D341Med (cell line): ENCODE measurements at regions not wholly inside any gene's neighbourhood (a gene's known extent, or its start where the extent isn't known, plus 50 kb on each side); places are given as distances from the start of the nearest gene placed in this dataset.

ENCODE experiments used
- DNase-seq: peaks from one replicate; pipeline ENCODE4 v3.0.0; 2012; ENCODE audit warnings: low spot score

DNA sequence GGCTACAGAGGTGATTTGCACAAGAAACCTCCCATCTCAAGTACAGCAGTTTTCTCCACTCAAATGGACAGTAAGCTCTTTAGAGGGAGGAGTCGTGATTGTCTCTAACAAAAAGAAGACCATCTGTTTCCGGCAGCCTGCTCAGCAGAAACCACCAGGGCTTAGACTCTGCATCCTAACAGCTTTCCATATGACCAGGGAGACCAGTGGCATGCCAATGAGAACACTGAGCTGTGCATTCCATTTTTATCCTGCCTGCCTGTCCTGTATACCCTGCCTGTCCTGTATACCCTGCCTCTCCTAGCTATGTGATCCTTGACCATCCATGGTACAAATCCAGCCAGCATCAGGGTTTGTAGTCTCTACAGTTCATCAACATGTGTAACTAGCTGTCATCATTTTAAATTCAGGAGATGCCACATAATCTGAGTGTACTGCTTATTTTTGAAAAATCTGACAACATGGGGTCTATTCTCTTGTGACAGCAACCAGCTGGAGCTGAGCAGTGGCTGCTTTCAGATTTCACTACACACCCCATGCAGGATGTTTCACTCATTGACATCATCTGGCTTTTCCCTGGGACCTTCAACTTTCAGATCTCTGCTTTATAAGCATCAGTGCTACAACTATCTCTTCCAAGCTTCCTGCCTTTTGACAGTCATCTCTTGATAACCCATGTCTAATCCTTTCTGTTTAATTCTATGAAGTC, 50.5 kb upstream of the POU2AF2 start:
- no peak for DNase-seq

GRCh38 chr11:111193924-111194490, 51.5 kb upstream of the POU2AF2 start:
- DNase-seq: no peak

- DNase-seq: no peak
These were observed 56.1 kb upstream of the POU2AF2 start for GRCh38 chr11:111189466-111189865.

- no peak for DNase-seq
These were observed 59.1 kb upstream of the POU2AF2 start for GRCh38 chr11:111186308-111186915.

DNA sequence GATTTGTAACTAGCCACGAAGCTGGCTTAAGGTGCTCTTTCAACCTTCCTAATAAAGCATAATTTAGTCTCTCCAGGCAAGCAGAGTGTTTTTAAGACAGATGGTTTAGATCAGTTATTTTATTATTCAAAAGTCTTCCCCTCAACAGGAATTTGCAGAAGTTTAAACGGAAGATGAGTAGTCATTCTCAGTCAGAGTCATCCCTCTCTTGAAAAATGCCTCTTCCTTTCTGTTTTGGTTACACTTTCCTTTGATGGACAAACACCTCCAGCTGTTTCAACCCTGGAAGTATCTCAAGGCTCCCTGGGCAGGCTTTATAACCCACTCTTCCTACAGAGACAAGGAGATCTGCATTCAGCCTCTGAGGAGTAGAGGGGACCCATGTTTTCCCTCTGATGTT, 60.3 kb upstream of the POU2AF2 start:
- DNase-seq: no peak

DNA sequence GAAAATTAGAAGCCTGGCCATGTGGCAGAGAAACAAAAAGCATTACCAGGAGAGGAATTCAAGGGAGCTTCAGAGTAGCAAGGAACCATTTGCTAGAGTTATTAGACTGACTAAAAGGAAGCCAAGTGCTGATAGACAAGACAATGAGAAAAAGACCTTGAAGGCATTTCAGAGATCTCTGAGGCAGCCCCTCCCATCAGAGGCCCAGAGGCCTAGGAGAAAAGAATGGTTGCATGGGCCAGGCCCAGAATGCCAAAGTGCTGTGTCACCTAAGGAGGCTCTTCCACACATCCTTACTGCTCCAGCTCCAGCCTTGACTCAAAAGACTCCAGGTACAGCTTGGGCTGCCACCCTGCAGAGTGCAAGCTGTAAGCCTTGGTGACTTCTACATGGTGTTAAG, 61.8 kb upstream of the POU2AF2 start:
- no peak for DNase-seq

DNA sequence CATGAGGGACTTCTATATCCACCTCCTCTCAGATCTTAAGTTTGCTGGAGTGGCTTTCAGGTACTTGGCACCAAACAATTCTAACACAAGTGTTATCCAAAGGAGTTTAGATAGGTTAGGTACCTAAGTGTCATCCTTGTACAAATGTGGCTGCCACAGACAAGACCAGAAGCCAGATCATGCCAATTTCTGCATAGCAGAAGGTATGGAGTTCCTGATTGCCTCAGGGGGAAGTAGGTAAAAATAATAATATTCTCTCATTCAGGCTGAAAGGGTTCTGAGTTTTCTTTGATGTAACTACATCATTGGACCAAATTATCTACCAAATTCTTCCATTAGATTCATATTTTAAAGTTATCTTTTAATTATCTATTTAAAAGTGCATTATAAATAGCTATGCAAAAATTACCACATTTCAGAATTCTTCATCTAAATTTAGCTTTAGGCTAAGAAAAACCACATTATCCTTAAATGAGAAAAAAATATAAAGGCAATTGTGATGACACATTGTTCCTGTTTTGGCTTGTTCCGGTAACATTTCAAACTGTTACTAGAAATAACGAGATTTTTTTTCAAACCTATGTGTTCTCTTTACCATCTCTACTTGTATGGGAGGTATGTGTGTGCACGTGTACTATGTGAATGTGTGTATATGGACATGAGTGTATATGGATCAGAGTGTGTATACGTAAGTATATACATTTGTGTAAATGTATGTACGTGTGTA, 66.2 kb upstream of the POU2AF2 start:
- no peak for DNase-seq

GRCh38 chr11:111177037-111177871, 68.3 kb upstream of the POU2AF2 start:
- peak; percentile 49 for DNase-seq

- DNase-seq: no peak
These were observed 68.9 kb upstream of the POU2AF2 start for GRCh38 chr11:111176603-111177002.

GRCh38 chr11:111173221-111173620, 72.3 kb upstream of the POU2AF2 start:
- no peak for DNase-seq

DNA sequence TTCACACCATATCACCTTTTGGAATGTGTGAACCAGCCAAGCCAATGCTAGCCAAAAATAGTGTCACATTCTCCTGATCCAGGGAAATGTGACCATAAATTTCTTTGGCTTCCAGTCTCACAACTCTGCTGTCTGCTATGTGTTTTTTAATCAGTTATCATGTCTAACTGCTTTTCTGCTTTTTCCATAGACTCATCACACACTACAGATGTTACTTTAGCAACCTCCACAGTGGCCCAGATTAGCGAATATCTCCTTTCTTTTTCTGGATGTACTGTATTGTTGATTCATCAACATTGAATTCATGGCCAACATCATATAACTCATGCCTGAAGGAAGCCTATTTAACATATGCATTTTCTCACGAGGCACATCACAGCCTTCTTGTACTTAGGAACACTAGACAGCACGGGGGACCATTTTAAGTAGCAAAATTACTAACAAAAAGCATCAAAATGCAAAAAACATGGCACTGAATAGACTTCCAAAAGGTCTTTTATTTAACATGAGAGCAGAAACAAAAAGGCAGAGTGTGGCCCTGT, 73.1 kb upstream of the POU2AF2 start:
- DNase-seq: no peak

GRCh38 chr11:111170761-111171379, 74.7 kb upstream of the POU2AF2 start:
- DNase-seq: no peak

- no peak for DNase-seq
These were observed 76.2 kb upstream of the POU2AF2 start for GRCh38 chr11:111169367-111169766.

- DNase-seq: no peak
These were observed 76.7 kb upstream of the POU2AF2 start for GRCh38 chr11:111168871-111169270.

GRCh38 chr11:111167666-111168065, 77.9 kb upstream of the POU2AF2 start:
- no peak for DNase-seq

DNA sequence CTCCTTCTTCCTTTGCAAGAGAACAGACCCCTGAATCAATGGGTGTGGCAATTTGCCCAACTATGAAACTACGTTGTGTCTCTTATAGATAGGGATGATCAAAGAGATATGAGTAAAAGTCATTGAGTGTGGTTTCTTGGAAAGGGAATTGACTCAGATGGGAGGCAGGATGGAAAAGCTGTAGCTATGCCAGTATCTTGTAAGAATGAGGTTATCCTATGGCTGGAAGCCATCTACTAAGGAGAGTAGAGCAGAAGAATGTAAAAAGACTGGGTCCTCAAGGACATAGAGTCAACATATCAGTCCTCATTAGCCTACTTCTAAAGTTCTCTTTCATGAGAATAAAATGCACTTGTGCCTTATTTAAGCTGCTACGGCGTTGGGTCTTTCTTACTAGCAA, 78.9 kb upstream of the POU2AF2 start:
- no peak for DNase-seq

DNA sequence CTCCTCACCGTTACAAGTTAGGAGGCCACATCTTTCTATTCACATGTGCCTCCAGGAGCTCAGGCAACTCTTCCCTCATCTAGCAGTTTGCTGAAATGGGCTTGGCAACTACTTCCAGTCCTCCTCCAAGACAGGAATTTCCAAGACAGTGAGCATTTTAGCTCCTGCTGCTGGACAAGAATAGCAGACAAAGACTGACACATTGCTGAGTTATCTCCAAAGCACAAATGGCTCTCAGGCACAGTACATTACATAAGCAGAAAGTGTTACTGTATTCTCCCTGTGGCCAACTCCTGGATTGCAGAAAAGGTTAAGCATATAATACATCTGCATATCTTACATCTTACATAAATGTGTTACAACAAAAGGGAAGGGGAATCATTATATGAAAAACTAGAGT, 83.2 kb upstream of the POU2AF2 start:
- no peak for DNase-seq

DNA sequence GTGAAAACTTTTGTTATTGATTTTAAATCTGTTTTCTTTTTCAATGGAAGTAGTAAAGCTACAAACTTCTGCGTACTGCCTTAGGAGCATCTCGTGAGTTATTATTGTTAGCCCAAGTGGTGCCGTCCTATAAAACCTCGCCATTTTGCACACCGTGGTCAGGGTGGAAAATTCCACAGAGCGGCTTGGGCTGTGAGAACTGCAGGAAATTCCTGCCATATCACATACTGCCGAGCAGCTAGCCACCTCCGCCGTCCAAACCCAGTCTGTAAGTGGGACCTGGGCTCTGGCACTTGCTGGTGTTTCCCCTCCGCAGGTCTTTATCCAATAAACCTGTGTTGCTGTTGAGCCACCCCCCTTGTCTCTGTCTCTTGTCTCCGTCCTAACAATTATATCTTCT, 88.0 kb upstream of the POU2AF2 start:
- no peak for DNase-seq

GRCh38 chr11:111155021-111155420, 90.5 kb upstream of the POU2AF2 start:
- DNase-seq: no peak

DNA sequence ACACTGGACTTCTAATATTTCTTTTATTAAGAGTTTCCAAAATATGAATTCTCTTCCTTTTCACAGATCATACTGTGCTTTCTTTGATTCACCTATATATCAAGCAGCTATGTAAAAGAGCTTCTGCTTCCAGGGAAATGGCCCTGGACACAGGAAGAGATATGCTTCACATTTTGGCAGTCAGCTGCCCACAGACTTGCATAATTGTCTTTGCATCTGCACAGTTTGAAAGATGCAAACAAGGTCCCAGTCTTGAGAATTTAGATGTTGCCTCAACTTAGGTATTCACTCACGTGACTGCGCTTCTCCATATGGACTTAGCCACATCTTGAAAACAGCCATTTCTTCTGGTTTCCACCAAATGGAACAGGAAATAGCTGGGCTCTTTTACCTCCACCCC, 92.3 kb upstream of the POU2AF2 start:
- no peak for DNase-seq

GRCh38 chr11:111148953-111149352, 96.6 kb upstream of the POU2AF2 start:
- DNase-seq: no peak
